HCT116 (cell line): ENCODE measurements at regions not wholly inside any gene's neighbourhood (a gene's known extent, or its start where the extent isn't known, plus 50 kb on each side); places are given as distances from the start of the nearest gene placed in this dataset.

Experiments used
- ATAC-seq: fragments of 200-7000 bp; cut with Tn5 transposase; 2 replicates; pipeline ENCODE4 v1.9.1; 2020; ENCODE audit warnings: mild to moderate bottlenecking, moderate library complexity
- BruUV-seq: library from RNA; stranded (reverse); fragments of 400-500 nt; replicated peaks from 2 replicates; lab custom pipeline; 2021; lab: Mats Ljungman, UMichigan
- CTCF ChIA-PET: fragments of 300-600 bp; sonication (Branson Sonifier 250); formaldehyde crosslinking; loops from one replicate; lab custom pipeline; 2021; ENCODE audit warnings: antibody characterized with exemption; lab: Charles Lee
- POLR2A ChIA-PET: fragments of 300-600, 350-600 bp; sonication (Branson Sonifier 250); formaldehyde crosslinking; loops from one replicate; lab custom pipeline; 2021; ENCODE audit warnings: antibody characterized with exemption; lab: Charles Lee
- RAD21 ChIA-PET, 2 experiments: fragments of 300-600 bp; sonication (Branson Sonifier 250); formaldehyde crosslinking; loops; one replicate each; lab custom pipeline; 2023; ENCODE audit warnings: low total read pairs in 2 of 2; ENCODE audit not compliant: uncharacterized antibody in 2 of 2, unreplicated experiment in 2 of 2, low non-redundant PET in 1 of 2; lab: Charles Lee
- DNase-seq: peaks from one replicate; pipeline ENCODE4 v3.0.0-alpha.2; 2010; ENCODE audit warnings: low read depth, low spot score
- H2AFZ ChIP-seq: fragments of 200-600 bp; shearing (Covaris generic), sonication (generic); 2 replicates; pipeline ENCODE4 v1.6.1; 2017; ENCODE audit warnings: low read depth, mixed run types, mixed read lengths, antibody characterized with exemption, low read length; ENCODE audit not compliant: poor library complexity, severe bottlenecking
- H3K27ac ChIP-seq: 2 replicates; pipeline ENCODE4 v1.5.1; 2012; ENCODE audit warnings: low read depth, low read length
- H3K27me3 ChIP-seq: fragments of 200-600 bp; sonication (generic); 2 replicates; pipeline ENCODE4 v1.6.1; 2016; ENCODE audit warnings: mixed run types, low read length, mixed read lengths; ENCODE audit not compliant: insufficient read depth
- H3K36me3 ChIP-seq, 2 experiments: fragments of 200-500 bp in 1 of 2; fragments of 200-600 bp in 1 of 2; sonication (Bioruptor generic) in 1 of 2; sonication (generic) in 1 of 2; 2 replicates each; pipeline versions ENCODE4 v1.5.1 to v1.6.1; 2014 to 2016; ENCODE audit warnings: low read length in 2 of 2, inconsistent platforms in 1 of 2, mixed read lengths in 1 of 2, mixed run types in 1 of 2; ENCODE audit not compliant: insufficient read depth in 2 of 2, control insufficient read depth in 1 of 2
- H3K4me1 ChIP-seq, 2 experiments: fragments of 200-600 bp in 1 of 2; sonication (generic) in 1 of 2; 2 replicates each; pipeline versions ENCODE4 v1.5.1 to v1.6.1; 2012 to 2017; ENCODE audit warnings: low read length in 2 of 2, inconsistent platforms in 1 of 2, mild to moderate bottlenecking in 1 of 2, mixed read lengths in 1 of 2, mixed run types in 1 of 2, moderate library complexity in 1 of 2; ENCODE audit not compliant: insufficient read depth in 2 of 2, control insufficient read depth in 1 of 2
- H3K4me2 ChIP-seq: fragments of 200-600 bp; sonication (generic); 2 replicates; pipeline ENCODE4 v1.6.1; 2017; ENCODE audit warnings: mixed run types, low read length, mixed read lengths
- H3K4me3 ChIP-seq, 2 experiments: fragments of 200-600 bp in 1 of 2; sonication (generic) in 1 of 2; replicated peaks in 1 of 2; 2 replicates each; pipeline ENCODE4 v1.5.1; 2011 to 2016; ENCODE audit warnings: low read length in 2 of 2, control low read depth in 1 of 2, low read depth in 1 of 2, mild to moderate bottlenecking in 1 of 2, mixed read lengths in 1 of 2, mixed run types in 1 of 2
- H3K79me2 ChIP-seq: fragments of 200-600 bp; sonication (generic); 2 replicates; pipeline ENCODE4 v1.6.1; 2017; ENCODE audit warnings: mild to moderate bottlenecking, mixed run types, low read length, moderate library complexity, mixed read lengths; ENCODE audit not compliant: insufficient read depth
- H3K9ac ChIP-seq: fragments of 200-600 bp; sonication (generic); 2 replicates; pipeline ENCODE4 v1.6.1; 2016; ENCODE audit warnings: low read length, mixed read lengths
- H3K9me2 ChIP-seq: fragments of 200-600 bp; sonication (generic), shearing (Covaris generic); 2 replicates; pipeline ENCODE4 v1.6.1; 2017; ENCODE audit warnings: mixed run types, mild to moderate bottlenecking, moderate library complexity; ENCODE audit not compliant: insufficient read depth
- H3K9me3 ChIP-seq, 2 experiments: fragments of 200-500 bp in 1 of 2; fragments of 200-600 bp in 1 of 2; sonication (Bioruptor generic) in 1 of 2; sonication (generic) in 1 of 2; 2 replicates each; pipeline ENCODE4 v1.6.1; 2014 to 2017; ENCODE audit warnings: low read length in 2 of 2, mixed read lengths in 2 of 2, inconsistent platforms in 1 of 2, low read depth in 1 of 2, mild to moderate bottlenecking in 1 of 2, mixed run types in 1 of 2, moderate library complexity in 1 of 2; ENCODE audit not compliant: control insufficient read depth in 1 of 2, insufficient read depth in 1 of 2
- H4K20me1 ChIP-seq: fragments of 200-600 bp; sonication (generic), shearing (Covaris generic); 2 replicates; pipeline ENCODE4 v1.6.1; 2017; ENCODE audit warnings: mixed run types, mild to moderate bottlenecking, moderate library complexity; ENCODE audit not compliant: insufficient read depth
- ATF3 ChIP-seq: IDR thresholded peaks from 2 replicates; pipeline ENCODE4 v1.6.1; 2012
- CBX3 ChIP-seq: IDR thresholded peaks from 2 replicates; pipeline ENCODE4 v1.6.1; 2012; ENCODE audit warnings: low read depth
- CEBPB ChIP-seq: IDR thresholded peaks from 2 replicates; pipeline ENCODE4 v1.6.1; 2012; ENCODE audit warnings: low read depth
- CTCF ChIP-seq, 3 experiments: fragments of 200-600 bp in 1 of 3; sonication (generic) in 1 of 3; IDR thresholded peaks in 2 of 3; conservative IDR thresholded peaks in 1 of 3; 2 replicates each; pipeline ENCODE4 v1.5.1; 2012 to 2017; ENCODE audit warnings: low read depth in 2 of 3, low read length in 2 of 3, antibody characterized with exemption in 1 of 3, borderline replicate concordance in 1 of 3, control low read depth in 1 of 3, mild to moderate bottlenecking in 1 of 3, mixed read lengths in 1 of 3, mixed run types in 1 of 3, moderate library complexity in 1 of 3; ENCODE audit not compliant: insufficient read depth in 1 of 3
- ELF1 ChIP-seq: IDR thresholded peaks from 2 replicates; pipeline ENCODE4 v1.6.1; 2012; ENCODE audit warnings: low read depth, borderline replicate concordance
- EZH2 ChIP-seq: fragments of 200-600 bp; sonication (generic); IDR thresholded peaks from 2 replicates; pipeline ENCODE4 v1.6.1; 2017; ENCODE audit warnings: antibody characterized with exemption, mixed run types
- JUND ChIP-seq: IDR thresholded peaks from 2 replicates; pipeline ENCODE4 v1.6.1; 2012
- POLR2A ChIP-seq: IDR thresholded peaks from 2 replicates; pipeline ENCODE4 v1.7.0; 2011; ENCODE audit warnings: borderline replicate concordance; ENCODE audit not compliant: insufficient read depth, insufficient read length; ENCODE audit errors: extremely low read depth
- POLR2AphosphoS5 ChIP-seq: IDR thresholded peaks from 2 replicates; pipeline ENCODE4 v1.6.1; 2011; ENCODE audit warnings: mild to moderate bottlenecking, low read depth, low read length, moderate library complexity
- RAD21 ChIP-seq: IDR thresholded peaks from 2 replicates; pipeline ENCODE4 v1.6.1; 2012; ENCODE audit warnings: low read depth, mild to moderate bottlenecking
- REST ChIP-seq: IDR thresholded peaks from 2 replicates; pipeline ENCODE4 v1.6.1; 2012; ENCODE audit warnings: low read depth
- SP1 ChIP-seq: IDR thresholded peaks from 2 replicates; pipeline ENCODE4 v1.6.1; 2012; ENCODE audit warnings: low read depth
- SRF ChIP-seq: IDR thresholded peaks from 2 replicates; pipeline ENCODE4 v1.6.1; 2012; ENCODE audit warnings: low read depth
- TCF7L2 ChIP-seq: IDR thresholded peaks from 2 replicates; pipeline ENCODE4 v1.7.0; 2011; ENCODE audit warnings: borderline replicate concordance, inconsistent platforms; ENCODE audit not compliant: insufficient read depth, insufficient read length; ENCODE audit errors: extremely low read depth
- YY1 ChIP-seq: IDR thresholded peaks from 2 replicates; pipeline ENCODE4 v1.6.1; 2011; ENCODE audit warnings: low read length, low read depth, moderate library complexity, mild to moderate bottlenecking; ENCODE audit not compliant: insufficient replicate concordance; ENCODE audit errors: extremely low read depth
- ZFX ChIP-seq: fragments of 450-650 bp; IDR thresholded peaks from 2 replicates; pipeline ENCODE4 v1.6.1; 2017
- ZNF274 ChIP-seq: fragments of 200-500 bp; sonication (Bioruptor generic); IDR thresholded peaks from 2 replicates; pipeline ENCODE4 v1.6.1; 2014; ENCODE audit warnings: mild to moderate bottlenecking, low read depth, low read length, inconsistent platforms
- intact Hi-C: fragments of 100-400 bp; cut with micrococcal nuclease; formaldehyde crosslinking; loops from 2 replicates; pipeline ENCODE4 v1.10.0; 2022

GRCh38 chr6:105763866-105764265 lies 322.3 kb upstream of the PRDM1 start:
- POLR2A ChIA-PET: no interaction called here
- peaks cover 0 to 13% of the 10 kb centered on the region in 2 experiments; a peak in 1 of 4 replicates for H3K4me1 ChIP-seq
- DNase-seq: no peak
- H3K9me3 ChIP-seq: no peaks in the 10 kb centered on the region
- H3K9me2 ChIP-seq: no peaks in the 10 kb centered on the region
- no peak overlapping the region for H3K27ac ChIP-seq
- no peak overlapping the region for H2AFZ ChIP-seq
- BruUV-seq: no TSS peak
- ATAC-seq: no peak
- no peaks in the 10 kb centered on the region for H4K20me1 ChIP-seq
- TF ChIP-seq YY1 (no peak), JUND (no peak), SRF (no peak), ZNF274 (no peak), SP1 (no peak), CBX3 (no peak), REST (no peak), POLR2AphosphoS5 (no peak), POLR2A (no peak), EZH2 (no peak), RAD21 (no peak), ATF3 (no peak), CEBPB (no peak), ZFX (no peak), ELF1 (no peak), TCF7L2 (no peak), CTCF (IDR thresholded peaks at IDR 0.05 in 2 of 3, conservative IDR thresholded peaks at IDR 0.05 in 1 of 3; ENCODE audit: borderline replicate concordance in 1 of 3, insufficient read depth in 1 of 3, low read depth in 2 of 3, low read length in 2 of 3) (no peak)
- TF ChIP-seq, all 23 proteins: peak for 0
- no peaks in the 10 kb centered on the region for H3K36me3 ChIP-seq
- ChIA-PET CTCF (no interaction called here), RAD21 (interaction anchor here in 1 of 2 experiments (0.6 kb wide), 1 partner anchor 173 kb away, joined by 3 read pairs; no protein-coding TSS in a partner anchor)
- H3K27me3 ChIP-seq: no peaks in the 10 kb centered on the region
- H3K4me2 ChIP-seq: no peak overlapping the region
- no peaks in the 10 kb centered on the region for H3K79me2 ChIP-seq
- intact Hi-C loops: no loop called here
- H3K4me3 ChIP-seq: no peak overlapping the region
- H3K9ac ChIP-seq: no peak overlapping the region
